GM18520 (cell line): ENCODE measurements at regions not wholly inside any gene's neighbourhood (a gene's known extent, or its start where the extent isn't known, plus 50 kb on each side); places are given as distances from the start of the nearest gene placed in this dataset.

Source experiments
- ATAC-seq: cut with Tn5 transposase; IDR thresholded peaks from one replicate; pipeline ENCODE4 v1.9.1; 2021; ENCODE audit not compliant: unreplicated experiment

DNA sequence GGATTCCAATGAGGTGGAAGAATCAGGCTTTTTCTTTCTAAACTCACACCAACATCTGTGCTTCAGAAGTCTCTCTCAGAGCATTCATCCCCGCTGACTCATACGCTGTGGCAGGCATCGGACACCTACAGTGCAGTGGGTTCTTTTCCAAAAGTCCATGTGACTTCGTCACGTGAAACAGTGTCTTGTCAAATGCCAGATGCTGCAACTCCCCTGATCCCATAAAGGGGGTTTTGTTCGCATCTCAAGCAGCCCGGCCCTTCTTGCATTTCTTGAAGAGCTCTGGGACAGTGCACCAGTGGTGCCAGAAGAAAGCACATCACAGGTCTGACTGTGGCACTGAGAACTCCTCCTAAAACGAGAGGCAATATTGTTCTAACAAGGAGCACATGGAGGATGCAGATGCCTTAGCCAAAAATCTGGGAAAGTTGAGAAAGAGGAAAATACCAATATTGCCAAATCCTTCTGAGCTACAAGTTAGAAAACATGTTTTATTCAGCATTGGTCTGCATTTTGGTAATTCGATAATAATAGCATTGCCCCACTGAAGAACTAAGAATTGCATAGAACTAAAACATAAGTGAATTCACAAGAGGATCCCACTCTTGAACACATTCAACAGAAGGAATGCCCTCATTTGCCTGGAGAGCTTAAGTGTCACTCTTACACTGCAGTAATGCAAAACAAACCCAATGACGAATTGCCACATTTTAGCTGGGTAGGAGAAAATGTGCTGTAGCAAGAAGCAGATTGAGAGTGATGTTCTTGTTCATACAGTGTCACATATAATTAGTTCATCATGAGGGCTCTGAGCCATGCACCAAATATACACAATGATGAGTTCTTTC, 204.4 kb downstream of the CXCL12 start:
- ATAC-seq: no peak

- no peak for ATAC-seq
These were observed 206.0 kb downstream of the CXCL12 start for GRCh38 chr10:44178856-44179255.

- ATAC-seq: no peak
These were observed 206.6 kb downstream of the CXCL12 start for GRCh38 chr10:44178281-44178680.

DNA sequence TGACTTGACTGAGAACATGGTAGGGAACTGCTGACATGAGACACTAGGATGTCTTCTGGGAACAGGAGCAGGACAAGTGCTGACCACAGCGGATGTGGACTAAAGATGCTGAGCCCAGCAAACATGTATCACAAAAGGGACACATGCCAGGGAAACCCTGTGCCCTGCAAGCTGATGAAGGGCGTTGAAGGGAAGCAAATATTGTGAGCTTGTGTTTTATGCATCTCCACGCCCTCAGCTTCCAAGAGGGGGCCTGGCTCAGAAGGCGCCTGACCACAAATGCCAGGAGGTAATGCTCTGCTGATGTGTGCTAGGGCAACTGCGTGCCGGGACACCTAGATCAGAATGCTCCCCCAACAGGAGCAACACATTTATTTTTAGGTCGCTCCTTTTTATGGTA, 207.3 kb downstream of the CXCL12 start:
- ATAC-seq: no peak

DNA sequence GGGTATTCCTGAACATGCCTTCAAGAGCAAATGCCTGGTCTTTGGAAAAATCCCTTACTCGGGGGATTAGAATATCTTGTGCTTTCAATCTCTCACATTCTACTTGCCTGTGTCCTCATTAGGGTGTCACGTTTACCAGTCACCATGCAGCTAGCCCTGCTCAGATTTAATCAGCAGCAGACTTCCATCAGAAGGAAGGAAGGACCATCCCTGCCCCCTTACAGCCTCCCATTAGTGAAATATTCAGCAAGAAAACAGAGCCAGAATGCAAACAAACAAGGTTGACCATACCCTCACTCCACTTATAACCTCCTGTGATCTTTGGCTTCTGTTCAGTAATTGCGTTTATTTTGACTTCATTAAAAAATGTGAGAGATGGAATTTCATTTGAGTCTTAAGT, 208.6 kb downstream of the CXCL12 start:
- no peak for ATAC-seq

DNA sequence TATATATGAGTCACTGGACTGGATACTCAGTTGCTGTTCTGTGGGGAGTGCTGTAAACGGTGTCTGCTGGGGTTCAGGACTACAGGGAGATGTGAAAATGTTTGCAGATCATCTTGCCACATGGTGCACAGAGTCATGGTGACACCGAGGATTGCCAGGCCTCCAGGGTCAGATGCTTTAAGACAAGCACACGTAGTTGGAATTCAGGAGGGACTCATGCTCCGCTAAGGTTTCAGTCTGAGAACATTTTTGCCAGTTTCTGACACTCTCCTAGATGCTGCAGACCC, 211.3 kb downstream of the CXCL12 start:
- ATAC-seq: no peak

GRCh38 chr10:44172883-44173607, 211.9 kb downstream of the CXCL12 start:
- ATAC-seq: no peak

GRCh38 chr10:44171765-44172164, 213.1 kb downstream of the CXCL12 start:
- ATAC-seq: no peak

GRCh38 chr10:44168478-44168877, 216.4 kb downstream of the CXCL12 start:
- no peak for ATAC-seq

DNA sequence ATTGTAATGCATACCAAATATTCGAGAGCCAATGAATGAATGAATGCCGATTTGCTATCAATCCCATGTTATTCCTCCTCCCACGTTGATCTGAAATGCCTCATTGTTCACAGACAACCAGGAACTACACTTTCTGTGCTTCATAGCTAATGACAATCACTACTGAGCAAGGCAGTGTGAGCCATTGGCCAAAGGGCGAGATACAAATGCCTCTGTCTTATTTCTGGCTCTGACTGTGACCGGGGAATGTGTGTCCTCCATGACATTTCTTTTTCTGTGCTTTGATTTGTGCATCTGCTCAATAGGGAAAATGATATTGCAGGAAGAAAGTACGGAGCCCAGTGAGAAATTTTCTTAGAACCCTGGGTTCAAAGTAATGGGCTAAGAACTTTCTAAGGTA, 217.1 kb downstream of the CXCL12 start:
- no peak for ATAC-seq

GRCh38 chr10:44166441-44166840, 218.5 kb downstream of the CXCL12 start:
- no peak for ATAC-seq

- ATAC-seq: no peak
These were observed 220.5 kb downstream of the CXCL12 start for GRCh38 chr10:44164251-44164956.

- no peak for ATAC-seq
These were observed 223.7 kb downstream of the CXCL12 start for GRCh38 chr10:44161184-44161583.

DNA sequence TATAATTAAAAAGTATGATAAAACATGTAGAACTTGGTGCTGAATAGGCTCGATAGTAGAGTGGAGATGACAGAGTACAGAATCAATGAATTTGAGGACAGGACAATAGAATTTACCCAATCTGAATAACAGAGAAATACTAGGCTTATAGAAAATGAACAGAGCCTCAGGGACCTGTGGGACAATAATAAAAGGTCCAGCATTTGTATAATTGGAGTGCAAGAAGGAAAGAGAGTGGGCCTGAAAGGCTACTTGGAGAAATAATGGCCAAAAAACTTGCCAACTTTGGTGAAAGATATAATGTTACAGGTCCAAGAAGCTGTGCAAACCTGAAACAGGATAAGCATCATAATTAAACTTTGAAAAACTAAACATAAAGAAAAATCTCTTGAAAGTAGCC, 227.3 kb downstream of the CXCL12 start:
- ATAC-seq: no peak

- ATAC-seq: no peak
These were observed 229.9 kb downstream of the CXCL12 start for GRCh38 chr10:44154956-44155355.

DNA sequence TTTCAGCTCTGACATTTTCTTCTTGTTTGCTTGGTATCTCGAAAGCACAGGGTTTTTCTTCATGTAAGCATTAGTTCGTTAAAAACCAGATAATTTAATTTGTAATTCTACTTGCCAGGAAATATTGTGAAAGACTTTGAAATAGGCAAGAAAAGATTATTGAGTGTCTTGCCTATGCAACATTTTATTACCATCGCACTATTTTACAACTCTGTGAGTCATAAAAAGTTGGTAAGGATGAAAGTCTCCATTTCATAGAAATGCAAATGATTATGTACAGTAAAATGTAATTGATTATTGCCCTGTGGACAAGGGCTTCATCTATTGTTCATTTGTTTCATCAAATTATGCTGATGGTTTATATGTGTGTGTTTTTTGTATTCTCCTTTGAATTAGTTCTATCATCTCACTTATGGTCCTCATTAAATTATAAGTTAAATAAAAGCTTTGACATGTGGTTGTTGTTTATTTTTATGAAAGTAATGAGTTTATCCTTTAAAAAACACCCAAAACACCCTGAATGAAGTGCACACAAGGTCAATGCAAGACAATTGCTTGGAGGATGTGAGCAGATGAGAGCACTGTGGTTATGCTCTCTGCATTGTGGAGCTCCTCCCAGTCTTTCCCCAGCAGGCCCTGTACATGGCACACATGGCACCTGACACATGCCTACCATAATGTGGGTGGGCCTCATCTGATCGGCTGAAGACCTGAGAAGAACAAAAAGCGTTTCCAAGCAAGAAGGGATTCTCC, 230.8 kb downstream of the CXCL12 start:
- ATAC-seq: no peak

- ATAC-seq: no peak
These were observed 241.3 kb downstream of the CXCL12 start for GRCh38 chr10:44143556-44143955.

DNA sequence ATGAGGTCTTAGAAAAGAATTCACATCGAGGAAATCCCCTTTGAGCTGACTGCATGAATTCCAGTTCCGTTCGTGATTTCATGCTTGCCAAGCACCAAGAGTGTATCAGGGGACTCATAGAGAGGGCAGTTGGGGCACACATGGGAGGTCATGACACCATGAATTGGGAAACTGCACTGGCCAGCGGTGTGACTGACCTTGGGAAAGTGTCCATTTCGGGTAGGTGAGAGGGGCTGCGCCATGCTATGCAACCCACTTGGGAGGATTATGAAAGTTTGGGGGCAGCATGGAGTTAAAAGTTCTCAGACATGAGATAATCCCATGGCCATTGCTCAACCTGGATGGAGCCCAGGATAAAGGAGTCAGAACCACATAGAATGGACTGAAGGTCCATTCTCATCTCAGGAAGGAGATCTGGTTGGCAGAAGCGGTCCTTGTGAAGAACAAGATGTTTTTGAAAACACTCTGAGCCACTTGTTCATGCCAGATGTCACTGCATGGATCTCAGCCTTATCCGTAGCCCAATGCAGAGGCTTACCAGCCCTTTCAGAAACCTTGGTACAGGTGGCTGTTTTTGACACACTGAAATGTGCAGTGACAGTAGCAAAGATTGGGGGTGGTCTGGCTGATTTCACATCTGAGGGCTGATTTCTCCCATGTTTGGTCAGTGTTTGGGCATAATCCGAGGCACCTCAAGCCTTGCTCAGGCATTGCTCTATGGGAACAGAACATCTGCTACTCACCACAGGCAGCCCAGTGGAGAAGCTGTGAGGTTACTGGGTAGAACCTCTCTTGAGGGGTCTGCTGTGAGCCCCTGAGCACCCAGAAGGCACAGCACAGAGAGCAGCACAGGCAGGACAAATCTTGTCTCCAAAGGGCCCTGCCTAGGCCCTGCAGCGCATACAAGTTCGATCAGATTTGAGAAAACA, 252.3 kb downstream of the CXCL12 start:
- no peak for ATAC-seq

DNA sequence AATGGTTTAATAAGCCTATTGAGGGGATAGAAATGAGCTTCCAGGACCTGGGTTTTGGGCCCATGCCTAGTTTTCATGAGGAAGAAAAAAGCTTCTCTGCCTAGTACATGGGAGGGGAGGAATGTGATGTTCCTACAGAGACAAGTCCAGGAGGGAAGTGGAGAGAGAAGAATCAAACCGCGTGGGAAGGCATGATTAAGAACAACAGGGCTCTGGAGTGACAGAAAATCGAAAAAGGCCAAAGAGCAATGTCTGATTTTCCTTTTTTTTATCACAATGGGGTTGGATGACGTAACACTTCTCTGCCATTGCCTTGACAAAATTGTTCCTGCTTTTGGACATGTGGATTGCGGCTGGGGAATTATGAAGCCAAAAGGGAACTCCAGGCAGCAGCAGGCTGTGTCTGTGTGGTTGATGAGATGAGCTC, 258.6 kb downstream of the CXCL12 start:
- ATAC-seq: no peak

DNA sequence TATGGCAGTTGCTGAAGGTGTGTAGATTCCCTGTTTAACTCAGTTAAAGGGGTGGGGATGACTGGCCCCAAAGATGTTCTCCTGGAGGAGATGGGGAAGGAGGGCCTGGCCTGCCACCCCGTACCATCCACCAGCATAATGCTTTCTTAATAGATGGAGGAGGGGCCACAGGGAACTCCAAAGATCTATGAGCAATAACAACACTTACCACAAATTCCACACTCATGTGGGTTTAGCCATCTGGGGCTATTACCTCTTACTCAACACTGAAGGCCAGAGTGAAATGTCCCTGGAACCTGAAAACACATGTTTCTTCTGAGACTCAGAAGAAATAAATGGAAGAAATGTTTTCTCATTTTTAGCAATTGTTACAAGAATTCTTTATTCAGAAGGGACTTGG, 259.0 kb downstream of the CXCL12 start:
- ATAC-seq: no peak
